Heart left ventricle (tissue), 13 donors: ENCODE measurements at regions not wholly inside any gene's neighbourhood (a gene's known extent, or its start where the extent isn't known, plus 50 kb on each side); places are given as distances from the start of the nearest gene placed in this dataset.
"Not testable (repeated sequence)": the region's sequence is repeated elsewhere in the genome, so short reads cannot be mapped to it uniquely, and the experiment has no call there.

Source experiments
- CTCF ChIP-seq, 12 donors: fragments of 200-600 bp; sonication (generic) in 4 of 12; IDR thresholded peaks; one replicate each; pipeline versions ENCODE4 v1.5.0 to v1.8.0; 2018 to 2022; ENCODE audit warnings: antibody characterized with exemption in 12 of 12, mild to moderate bottlenecking in 5 of 12
- POLR2A ChIP-seq, 2 donors: fragments of 450-650 bp; IDR thresholded peaks; one replicate each; pipeline ENCODE4 v1.6.1; 2017; ENCODE audit warnings: antibody characterized with exemption in 2 of 2, mild to moderate bottlenecking in 2 of 2, moderate library complexity in 2 of 2
- donor health status: ischemic (EF 13 %, LVEDD 7.1; RV severe dilation, severe dysfunction).
- donor health status: DM: no; HTN: yes; CAD: no.
- donor health status: DM: no; HTN: no; CAD: no.
- donor health status: ischemic (EF 25% LVEDD 6.9; RV normal size, moderate dysfunction).
- donor health status: ischemic (EF 25% LVEDD 5.7; RV mildly dilated, moderate dysfunction).
- donor health status: ischemic (EF 35%, LVEDD 5.7; RV mildly dilated, moderate dysfunction).
- donor health status: nonischemic (EF 11% LVEDD 7.7; RV severe dilation, severe dysfunction).
- donor health status: DM: yes; HTN: yes; CAD: no.
- donor health status: PGD.
- donor health status: ischemic (EF 29% LVEDD 5.4; RV normal size, mild dysfunction).
- donor health status: nonischemic (EF 23%, LVEDD 6.1; RV moderate dilation, normal function).

- TF ChIP-seq CTCF, POLR2A (IDR thresholded peaks at IDR 0.05): not testable (repeated sequence)
Measured at GRCh38 chr9:40289999-40290398, 838.5 kb downstream of the FOXD4L6 start.
